ENCODE measurements at regions not wholly inside any gene's neighbourhood (a gene's known extent, or its start where the extent isn't known, plus 50 kb on each side); places are given as distances from the start of the nearest gene placed in this dataset.
"Not testable (repeated sequence)": the region's sequence is repeated elsewhere in the genome, so short reads cannot be mapped to it uniquely, and the experiment has no call there.

DNA sequence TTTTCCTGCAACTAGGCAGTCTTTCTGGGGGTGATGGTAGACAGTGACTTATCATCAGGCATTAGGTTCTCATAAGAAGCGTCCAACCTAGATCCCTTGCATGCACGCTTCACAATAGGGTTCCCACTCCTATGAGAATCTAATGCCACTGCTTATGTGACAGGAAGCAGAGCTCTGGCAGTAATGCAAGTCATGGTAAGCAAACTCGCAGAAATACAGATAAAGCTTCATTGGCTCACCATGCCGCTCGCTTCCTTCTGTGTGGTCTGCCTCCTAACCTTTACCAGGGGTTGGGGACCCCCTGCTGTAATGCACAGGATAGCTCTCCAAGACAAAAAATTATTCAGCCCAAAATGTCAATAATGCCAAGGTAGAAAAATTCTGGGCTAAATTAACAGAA is 864.2 kb downstream of the TRHDE start:
- no peak for DNase-seq (ENCODE audit: low read depth)
- no peak for TF ChIP-seq MYC (IDR thresholded peaks at IDR 0.05; ENCODE audit: low read depth, low read length)
- no peak for TF ChIP-seq POLR2A (IDR thresholded peaks at IDR 0.05; ENCODE audit: extremely low read depth, insufficient read length)
- TF ChIP-seq, protein P1, sequence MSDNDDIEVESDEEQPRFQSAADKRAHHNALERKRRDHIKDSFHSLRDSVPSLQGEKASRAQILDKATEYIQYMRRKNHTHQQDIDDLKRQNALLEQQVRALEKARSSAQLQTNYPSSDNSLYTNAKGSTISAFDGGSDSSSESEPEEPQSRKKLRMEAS (IDR thresholded peaks at IDR 0.05; ENCODE audit: low read depth, low read length) = no peak
- TF ChIP-seq, protein P2, sequence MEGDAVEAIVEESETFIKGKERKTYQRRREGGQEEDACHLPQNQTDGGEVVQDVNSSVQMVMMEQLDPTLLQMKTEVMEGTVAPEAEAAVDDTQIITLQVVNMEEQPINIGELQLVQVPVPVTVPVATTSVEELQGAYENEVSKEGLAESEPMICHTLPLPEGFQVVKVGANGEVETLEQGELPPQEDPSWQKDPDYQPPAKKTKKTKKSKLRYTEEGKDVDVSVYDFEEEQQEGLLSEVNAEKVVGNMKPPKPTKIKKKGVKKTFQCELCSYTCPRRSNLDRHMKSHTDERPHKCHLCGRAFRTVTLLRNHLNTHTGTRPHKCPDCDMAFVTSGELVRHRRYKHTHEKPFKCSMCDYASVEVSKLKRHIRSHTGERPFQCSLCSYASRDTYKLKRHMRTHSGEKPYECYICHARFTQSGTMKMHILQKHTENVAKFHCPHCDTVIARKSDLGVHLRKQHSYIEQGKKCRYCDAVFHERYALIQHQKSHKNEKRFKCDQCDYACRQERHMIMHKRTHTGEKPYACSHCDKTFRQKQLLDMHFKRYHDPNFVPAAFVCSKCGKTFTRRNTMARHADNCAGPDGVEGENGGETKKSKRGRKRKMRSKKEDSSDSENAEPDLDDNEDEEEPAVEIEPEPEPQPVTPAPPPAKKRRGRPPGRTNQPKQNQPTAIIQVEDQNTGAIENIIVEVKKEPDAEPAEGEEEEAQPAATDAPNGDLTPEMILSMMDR (IDR thresholded peaks at IDR 0.05; ENCODE audit: low read depth, low read length) = no peak

DNA sequence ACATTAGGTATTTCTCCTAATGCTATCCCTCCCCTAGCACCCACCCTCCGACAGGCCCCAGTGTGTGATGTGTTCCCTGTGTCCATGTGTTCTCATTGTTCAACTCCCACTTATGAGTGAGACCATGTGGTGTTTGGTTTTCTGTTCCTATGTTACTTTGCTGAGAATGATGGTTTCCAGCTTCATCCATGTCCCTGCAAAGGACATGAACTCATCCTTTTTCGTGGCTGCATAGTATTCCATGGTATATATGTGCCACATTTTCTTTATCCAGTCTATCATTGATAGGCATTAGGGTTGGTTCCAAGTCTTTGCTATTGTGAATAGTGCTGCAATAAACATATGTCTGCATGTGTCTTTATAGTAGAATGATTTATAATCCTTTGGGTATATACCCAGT is 867.5 kb downstream of the TRHDE start:
- not testable (repeated sequence) for H3K4me3 ChIP-seq (ENCODE audit: low read depth, low read length); DNase-seq (ENCODE audit: low read depth)

More for the DNA sequence above, 864.2 kb downstream of the TRHDE start:
- no peak overlapping the region for H3K4me3 ChIP-seq (ENCODE audit: low read depth, low read length)

DNA sequence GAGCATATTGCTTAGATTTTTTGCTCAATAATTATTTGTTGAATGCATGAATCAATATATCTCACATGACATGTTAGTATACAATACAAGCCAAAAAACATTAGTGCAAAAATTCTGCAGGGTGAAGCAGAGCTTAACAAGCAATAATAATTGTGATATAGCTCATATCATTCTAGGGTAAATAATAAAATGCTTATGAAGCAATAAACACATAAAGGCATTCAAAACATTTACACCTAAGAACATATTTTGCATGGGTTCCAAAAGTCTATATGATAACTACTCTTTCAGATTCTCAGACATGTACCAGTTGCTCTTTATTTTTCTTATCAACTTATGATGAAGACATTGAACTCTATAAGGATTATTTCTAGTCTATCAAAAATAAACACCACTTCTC is 886.2 kb downstream of the TRHDE start:
- DNase-seq (ENCODE audit: low read depth) = no peak
- TF ChIP-seq, protein P1 (IDR thresholded peaks at IDR 0.05; ENCODE audit: low read depth, low read length) = no peak
- no peak for TF ChIP-seq MYC (IDR thresholded peaks at IDR 0.05; ENCODE audit: low read depth, low read length)
- TF ChIP-seq, protein P2 (IDR thresholded peaks at IDR 0.05; ENCODE audit: low read depth, low read length) = no peak
- TF ChIP-seq POLR2A (IDR thresholded peaks at IDR 0.05; ENCODE audit: extremely low read depth, insufficient read length) = no peak
- H3K4me3 ChIP-seq (ENCODE audit: low read depth, low read length) = no peak overlapping the region

DNA sequence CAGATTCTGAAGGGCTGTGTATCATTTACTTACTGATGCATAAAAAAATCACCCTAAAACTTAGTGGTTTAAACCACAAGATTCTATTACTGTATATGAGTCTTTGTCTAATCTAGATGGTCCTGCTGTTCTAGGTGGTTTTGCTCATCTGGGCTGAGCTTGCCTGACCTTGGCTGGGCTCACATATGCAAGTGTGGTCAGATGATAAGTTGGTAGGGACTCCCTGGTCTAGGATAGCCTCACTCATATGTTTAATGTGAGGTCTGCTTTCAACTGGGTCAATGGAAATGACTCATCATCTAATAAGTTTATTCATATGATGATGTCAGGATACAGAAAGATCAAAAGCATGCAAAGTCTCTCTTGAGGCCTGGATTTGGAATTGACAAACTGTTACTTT is 887.8 kb downstream of the TRHDE start:
- TF ChIP-seq, protein P1 (IDR thresholded peaks at IDR 0.05; ENCODE audit: low read depth, low read length) = no peak
- TF ChIP-seq POLR2A (IDR thresholded peaks at IDR 0.05; ENCODE audit: extremely low read depth, insufficient read length) (no peak), MYC (IDR thresholded peaks at IDR 0.05; ENCODE audit: low read depth, low read length) (no peak)
- TF ChIP-seq, protein P2 (IDR thresholded peaks at IDR 0.05; ENCODE audit: low read depth, low read length) = no peak
- DNase-seq (ENCODE audit: low read depth) = no peak
- H3K4me3 ChIP-seq (ENCODE audit: low read depth, low read length) = no peak overlapping the region

DNA sequence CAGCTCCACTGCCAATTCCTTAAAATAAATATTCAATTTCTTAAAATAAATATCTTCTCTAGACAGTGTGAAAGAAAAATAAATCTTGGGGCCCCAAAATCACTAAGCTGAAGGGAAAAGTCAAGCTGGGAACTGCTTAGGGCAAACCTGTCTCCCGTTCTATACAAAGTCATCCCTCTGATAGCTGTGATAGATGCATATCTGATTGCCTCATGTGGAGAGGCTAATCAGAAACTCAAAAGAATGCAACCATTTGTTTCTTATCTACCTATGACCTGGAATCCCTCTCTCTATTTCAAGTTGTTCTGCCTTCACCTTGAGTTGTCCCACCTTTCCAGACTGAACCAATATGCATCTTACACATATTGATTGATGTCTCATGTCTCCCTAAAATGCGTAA is 889.8 kb downstream of the TRHDE start:
- H3K4me3 ChIP-seq (ENCODE audit: low read depth, low read length) = no peak overlapping the region
- no peak for DNase-seq (ENCODE audit: low read depth)
- TF ChIP-seq, protein P1 (IDR thresholded peaks at IDR 0.05; ENCODE audit: low read depth, low read length) = no peak
- no peak for TF ChIP-seq POLR2A (IDR thresholded peaks at IDR 0.05; ENCODE audit: extremely low read depth, insufficient read length)

DNA sequence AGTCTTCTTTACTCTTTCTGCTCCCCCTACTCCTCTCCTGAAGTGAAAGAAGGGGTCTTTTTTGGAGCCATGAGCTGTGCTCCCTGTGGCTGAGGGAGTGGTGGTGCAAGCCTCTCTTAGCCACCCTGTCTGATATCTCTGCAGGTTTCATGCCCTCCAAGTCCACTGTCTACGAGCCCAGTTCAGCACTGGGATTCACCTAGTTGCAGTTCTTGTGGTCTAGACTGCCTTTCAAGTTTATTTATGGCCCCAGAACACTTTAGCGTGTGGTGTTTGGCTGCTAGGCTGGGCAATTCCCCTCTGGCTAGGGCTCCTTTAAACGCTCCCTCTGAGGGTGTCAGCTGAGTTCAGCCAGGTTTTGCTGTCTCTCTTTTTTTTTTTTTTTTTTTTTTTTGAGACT is 908.6 kb downstream of the TRHDE start:
- TF ChIP-seq MYC (IDR thresholded peaks at IDR 0.05; ENCODE audit: low read depth, low read length) (no peak), POLR2A (IDR thresholded peaks at IDR 0.05; ENCODE audit: extremely low read depth, insufficient read length) (no peak)
- TF ChIP-seq, protein P1 (IDR thresholded peaks at IDR 0.05; ENCODE audit: low read depth, low read length) = no peak
- TF ChIP-seq, protein P2 (IDR thresholded peaks at IDR 0.05; ENCODE audit: low read depth, low read length) = no peak
- no peak overlapping the region for H3K4me3 ChIP-seq (ENCODE audit: low read depth, low read length)
- no peak for DNase-seq (ENCODE audit: low read depth)

DNA sequence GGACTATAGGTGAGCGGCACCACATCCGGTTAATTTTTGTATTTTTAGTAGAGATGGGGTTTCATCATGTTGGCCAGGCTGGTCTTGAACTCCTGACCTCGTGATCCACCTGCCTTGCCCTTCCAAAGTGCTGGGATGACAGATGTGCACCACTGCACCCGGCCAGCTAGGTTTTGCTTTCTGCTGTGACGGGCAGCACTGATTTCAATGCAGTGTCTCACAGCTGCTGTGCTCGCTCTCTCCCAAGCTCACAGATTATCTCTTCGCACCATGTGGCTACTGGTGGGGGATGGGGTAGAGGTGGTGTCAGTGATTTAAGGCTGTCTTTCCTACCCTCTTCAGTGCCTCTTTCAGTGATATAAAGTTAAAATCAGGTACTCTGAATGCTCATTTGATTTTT is 909.1 kb downstream of the TRHDE start:
- TF ChIP-seq POLR2A (IDR thresholded peaks at IDR 0.05; ENCODE audit: extremely low read depth, insufficient read length) (no peak), MYC (IDR thresholded peaks at IDR 0.05; ENCODE audit: low read depth, low read length) (no peak)
- TF ChIP-seq, protein P2 (IDR thresholded peaks at IDR 0.05; ENCODE audit: low read depth, low read length) = no peak
- TF ChIP-seq, protein P1 (IDR thresholded peaks at IDR 0.05; ENCODE audit: low read depth, low read length) = no peak
- DNase-seq (ENCODE audit: low read depth) = no peak

More for the DNA sequence above, 909.1 kb downstream of the TRHDE start:
- H3K4me3 ChIP-seq (ENCODE audit: low read depth, low read length) = no peak overlapping the region
